ENCODE measurements at regions not wholly inside any gene's neighbourhood (a gene's known extent, or its start where the extent isn't known, plus 50 kb on each side); places are given as distances from the start of the nearest gene placed in this dataset.

GRCh38 chr1:4108331-4108730, 208.3 kb upstream of the C1orf174 start:
- intact Hi-C loops (cut with micrococcal nuclease), result no loop called here
- no peak for DNase-seq
- H3K9me3 ChIP-seq (replicated peaks), result peaks cover 6% of the 10 kb centered on the region
- no peak for TF ChIP-seq CTCF (IDR thresholded peaks at IDR 0.05; ENCODE audit: borderline replicate concordance)
- no peaks in the 10 kb centered on the region for H3K4me1 ChIP-seq
- H3K27me3 ChIP-seq (ENCODE audit: low read depth), result peaks cover 76% of the 10 kb centered on the region
- H3K4me3 ChIP-seq, result no peak overlapping the region
- H3K27ac ChIP-seq (replicated peaks), result no peak overlapping the region
- no peaks in the 10 kb centered on the region for H3K36me3 ChIP-seq

DNA sequence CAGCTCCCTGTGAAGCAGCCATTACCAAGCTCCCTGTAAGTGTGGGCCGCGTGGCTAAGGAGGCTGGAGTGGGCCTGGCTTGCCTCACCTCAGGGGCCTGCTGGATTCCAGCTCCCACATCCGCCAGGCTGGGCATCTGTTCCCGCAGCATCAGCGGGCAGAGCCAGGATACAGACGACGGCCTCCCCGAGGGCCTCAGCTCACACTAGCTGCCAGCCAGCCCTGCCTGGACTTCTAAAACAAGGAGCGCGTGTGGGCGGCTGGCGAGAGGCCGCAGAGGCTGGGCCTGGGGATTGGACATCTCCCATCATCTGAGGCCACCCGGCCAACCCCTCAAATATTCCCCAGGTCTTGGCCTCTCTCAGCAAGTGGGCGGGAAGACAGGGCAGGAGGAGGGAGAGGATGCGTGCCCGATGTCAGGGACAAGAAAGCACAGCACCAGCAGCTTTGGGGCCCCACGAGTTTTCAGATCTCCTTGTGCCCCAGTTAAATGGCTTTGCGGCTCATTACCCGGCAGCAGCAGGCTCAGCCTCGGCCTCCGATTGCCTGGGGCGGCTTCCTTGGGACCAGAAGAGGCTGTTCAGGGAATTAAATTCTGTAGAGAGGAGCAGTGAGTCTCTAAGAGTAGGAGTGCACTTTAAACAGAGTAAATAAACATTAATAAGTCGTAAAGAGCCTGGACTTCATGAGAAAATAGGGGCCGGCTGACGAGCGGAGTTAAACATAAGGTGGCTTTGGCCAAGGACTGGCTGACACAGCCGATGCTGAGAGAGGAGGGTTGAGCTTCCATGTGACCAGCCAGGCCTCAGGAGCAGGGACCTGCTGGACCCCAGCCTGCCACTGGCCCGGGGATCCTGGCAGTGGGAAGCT, 208.9 kb upstream of the C1orf174 start:
- H3K4me1 ChIP-seq, result no peaks in the 10 kb centered on the region
- H3K36me3 ChIP-seq, result no peaks in the 10 kb centered on the region
- TF ChIP-seq CTCF (IDR thresholded peaks at IDR 0.05; ENCODE audit: borderline replicate concordance), result no peak
- intact Hi-C loops (cut with micrococcal nuclease), result no loop called here
- DNase-seq, result no peak
- no peak overlapping the region for H3K27ac ChIP-seq (replicated peaks)
- no peak overlapping the region for H3K4me3 ChIP-seq
- H3K27me3 ChIP-seq (ENCODE audit: low read depth), result peaks cover 77% of the 10 kb centered on the region
- H3K9me3 ChIP-seq (replicated peaks), result peaks cover 12% of the 10 kb centered on the region

DNA sequence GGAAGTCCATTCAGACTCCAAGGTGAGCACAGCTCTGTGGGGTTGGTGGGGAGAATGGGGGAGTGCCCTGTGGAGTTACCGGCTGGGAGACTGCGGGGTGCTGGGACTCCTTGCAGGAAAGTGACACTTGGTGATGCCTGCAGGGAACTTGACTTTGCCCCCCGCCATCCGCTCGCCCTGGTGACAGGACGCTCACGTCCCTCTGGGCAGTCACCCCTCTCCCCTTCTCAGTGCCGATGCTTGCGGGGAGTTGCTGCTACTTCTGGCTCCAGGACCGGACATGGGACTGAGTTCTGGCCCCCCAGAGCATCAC, 209.5 kb upstream of the C1orf174 start:
- peaks cover 80% of the 10 kb centered on the region for H3K27me3 ChIP-seq (ENCODE audit: low read depth)
- intact Hi-C loops (cut with micrococcal nuclease), result no loop called here
- TF ChIP-seq CTCF (IDR thresholded peaks at IDR 0.05; ENCODE audit: borderline replicate concordance), result no peak
- no peak for DNase-seq
- no peak overlapping the region for H3K27ac ChIP-seq (replicated peaks)
- H3K4me1 ChIP-seq, result no peaks in the 10 kb centered on the region
- H3K9me3 ChIP-seq (replicated peaks), result peaks cover 18% of the 10 kb centered on the region
- no peak overlapping the region for H3K4me3 ChIP-seq
- H3K36me3 ChIP-seq, result no peaks in the 10 kb centered on the region

DNA sequence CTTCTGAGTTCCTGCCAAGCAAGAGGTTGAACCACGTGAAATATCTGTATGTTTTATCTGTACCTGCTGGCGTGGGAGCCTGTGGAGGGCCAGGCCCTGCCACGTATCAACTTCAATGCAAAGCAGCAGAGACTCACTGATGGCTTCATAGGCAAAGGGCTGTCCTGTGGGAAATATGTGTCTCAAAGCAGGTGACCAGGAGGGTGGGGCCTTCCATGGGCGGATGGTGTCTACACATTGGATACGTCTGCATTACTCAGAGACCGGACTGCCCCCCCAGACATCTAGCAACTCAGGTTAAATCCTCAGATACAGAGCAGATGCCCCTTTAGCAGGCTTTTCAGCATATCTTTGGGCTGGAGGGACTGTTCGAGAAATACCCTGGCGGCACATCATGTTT, 210.8 kb upstream of the C1orf174 start:
- DNase-seq, result no peak
- Histone ChIP-seq H3K27me3 (ENCODE audit: low read depth) (peaks cover 79% of the 10 kb centered on the region), H3K27ac (replicated peaks) (no peak overlapping the region), H3K4me1 (no peaks in the 10 kb centered on the region), H3K4me3 (no peak overlapping the region), H3K36me3 (no peaks in the 10 kb centered on the region), H3K9me3 (replicated peaks) (peaks cover 19% of the 10 kb centered on the region)
- intact Hi-C loops (cut with micrococcal nuclease), result no loop called here
- no peak for TF ChIP-seq CTCF (IDR thresholded peaks at IDR 0.05; ENCODE audit: borderline replicate concordance)

DNA sequence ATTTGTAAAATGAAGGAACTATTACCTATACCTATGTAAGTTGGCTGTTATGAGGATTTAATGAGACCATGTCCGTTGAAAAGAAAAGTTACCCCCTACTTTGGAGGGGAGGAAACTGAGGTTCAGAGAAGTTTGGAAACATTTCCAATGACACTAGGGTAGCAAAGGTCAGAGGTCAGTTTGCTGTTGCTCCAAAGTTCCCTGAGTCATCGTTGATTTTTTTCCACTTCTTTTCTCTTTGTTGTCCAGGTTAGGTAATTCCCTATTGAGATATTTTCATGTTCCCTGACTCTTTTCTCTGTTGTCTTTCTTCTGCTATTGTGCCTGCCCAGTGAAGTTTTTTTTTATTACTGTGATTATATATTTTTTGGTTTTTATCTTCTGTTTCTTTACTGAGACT, 213.8 kb upstream of the C1orf174 start:
- Histone ChIP-seq H3K4me3 (no peak overlapping the region), H3K4me1 (no peaks in the 10 kb centered on the region), H3K36me3 (no peaks in the 10 kb centered on the region), H3K9me3 (replicated peaks) (peaks cover 19% of the 10 kb centered on the region), H3K27ac (replicated peaks) (no peak overlapping the region), H3K27me3 (ENCODE audit: low read depth) (peaks cover 81% of the 10 kb centered on the region)
- no peak for DNase-seq
- TF ChIP-seq CTCF (IDR thresholded peaks at IDR 0.05; ENCODE audit: borderline replicate concordance), result no peak
- intact Hi-C loops (cut with micrococcal nuclease), result no loop called here

Data from left ventricle myocardium inferior (tissue), 1 donor.